Lower lobe of right lung (tissue), 2 donors: ENCODE measurements at regions not wholly inside any gene's neighbourhood (a gene's known extent, or its start where the extent isn't known, plus 50 kb on each side); places are given as distances from the start of the nearest gene placed in this dataset.

Experiments
- ATAC-seq, 2 donors: fragments of 200-7000 bp; cut with Tn5 transposase; one replicate each; pipeline ENCODE4 v1.9.1; 2020 to 2022; ENCODE audit warnings: mild to moderate bottlenecking in 2 of 2, moderate library complexity in 2 of 2
- DNase-seq: peaks from one replicate; pipeline ENCODE4 v3.0.0-alpha.2; 2020
- H3K27ac ChIP-seq: fragments of 200-600 bp; one replicate; pipeline ENCODE4 v1.8.0; 2022
- H3K27me3 ChIP-seq: fragments of 200-600 bp; one replicate; pipeline ENCODE4 v1.8.0; 2022; ENCODE audit warnings: low read depth
- H3K36me3 ChIP-seq: fragments of 200-600 bp; one replicate; pipeline ENCODE4 v1.8.0; 2022; ENCODE audit warnings: mild to moderate bottlenecking
- H3K4me1 ChIP-seq: fragments of 200-600 bp; one replicate; pipeline ENCODE4 v1.8.0; 2022
- H3K4me3 ChIP-seq: fragments of 200-600 bp; one replicate; pipeline ENCODE4 v1.8.0; 2022; ENCODE audit warnings: mild to moderate bottlenecking
- H3K9me3 ChIP-seq: fragments of 200-600 bp; one replicate; pipeline ENCODE4 v1.8.0; 2022
- intact Hi-C: fragments of 100-400 bp; cut with DNase I; formaldehyde crosslinking; loops from one replicate; pipeline ENCODE4 v1.11.0; 2022
- TF ChIP-seq, protein P1 (sequence below): fragments of 200-600 bp; IDR thresholded peaks from one replicate; pipeline ENCODE4 v1.8.0; 2022; ENCODE audit warnings: antibody characterized with exemption, mild to moderate bottlenecking
- donor health status: DM: no; HTN: yes; CAD: no; lungs with severe emphysema.

DNA sequence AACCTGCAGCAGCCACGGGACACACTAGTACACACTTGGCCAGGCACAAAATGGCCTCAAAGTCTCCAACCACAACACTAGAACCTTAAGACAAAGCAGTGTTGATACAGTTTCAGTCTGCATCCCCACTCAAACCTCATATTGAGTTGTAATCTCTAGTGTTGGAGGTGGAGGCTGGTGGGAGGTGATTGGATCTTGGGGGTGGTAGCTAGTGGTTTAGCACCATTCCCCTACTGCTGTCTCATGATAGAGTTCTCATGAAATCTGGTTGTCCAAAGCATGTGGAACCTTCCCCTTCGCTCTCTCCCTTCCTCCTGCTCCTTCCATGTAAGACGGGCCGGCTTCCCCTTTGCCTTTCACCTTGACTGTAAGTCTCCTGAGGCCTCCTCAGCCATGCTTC, 638.7 kb downstream of the UQCRFS1 start:
- no peaks in the 10 kb centered on the region for H3K36me3 ChIP-seq
- no peaks in the 10 kb centered on the region for H3K27me3 ChIP-seq
- intact Hi-C loops: no loop called here
- H3K27ac ChIP-seq: no peak overlapping the region
- no peaks in the 10 kb centered on the region for H3K9me3 ChIP-seq
- no peaks in the 10 kb centered on the region for H3K4me1 ChIP-seq
- ATAC-seq (no peak), DNase-seq (no peak)
- TF ChIP-seq, protein P1, sequence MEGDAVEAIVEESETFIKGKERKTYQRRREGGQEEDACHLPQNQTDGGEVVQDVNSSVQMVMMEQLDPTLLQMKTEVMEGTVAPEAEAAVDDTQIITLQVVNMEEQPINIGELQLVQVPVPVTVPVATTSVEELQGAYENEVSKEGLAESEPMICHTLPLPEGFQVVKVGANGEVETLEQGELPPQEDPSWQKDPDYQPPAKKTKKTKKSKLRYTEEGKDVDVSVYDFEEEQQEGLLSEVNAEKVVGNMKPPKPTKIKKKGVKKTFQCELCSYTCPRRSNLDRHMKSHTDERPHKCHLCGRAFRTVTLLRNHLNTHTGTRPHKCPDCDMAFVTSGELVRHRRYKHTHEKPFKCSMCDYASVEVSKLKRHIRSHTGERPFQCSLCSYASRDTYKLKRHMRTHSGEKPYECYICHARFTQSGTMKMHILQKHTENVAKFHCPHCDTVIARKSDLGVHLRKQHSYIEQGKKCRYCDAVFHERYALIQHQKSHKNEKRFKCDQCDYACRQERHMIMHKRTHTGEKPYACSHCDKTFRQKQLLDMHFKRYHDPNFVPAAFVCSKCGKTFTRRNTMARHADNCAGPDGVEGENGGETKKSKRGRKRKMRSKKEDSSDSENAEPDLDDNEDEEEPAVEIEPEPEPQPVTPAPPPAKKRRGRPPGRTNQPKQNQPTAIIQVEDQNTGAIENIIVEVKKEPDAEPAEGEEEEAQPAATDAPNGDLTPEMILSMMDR: no peak
- no peak overlapping the region for H3K4me3 ChIP-seq

DNA sequence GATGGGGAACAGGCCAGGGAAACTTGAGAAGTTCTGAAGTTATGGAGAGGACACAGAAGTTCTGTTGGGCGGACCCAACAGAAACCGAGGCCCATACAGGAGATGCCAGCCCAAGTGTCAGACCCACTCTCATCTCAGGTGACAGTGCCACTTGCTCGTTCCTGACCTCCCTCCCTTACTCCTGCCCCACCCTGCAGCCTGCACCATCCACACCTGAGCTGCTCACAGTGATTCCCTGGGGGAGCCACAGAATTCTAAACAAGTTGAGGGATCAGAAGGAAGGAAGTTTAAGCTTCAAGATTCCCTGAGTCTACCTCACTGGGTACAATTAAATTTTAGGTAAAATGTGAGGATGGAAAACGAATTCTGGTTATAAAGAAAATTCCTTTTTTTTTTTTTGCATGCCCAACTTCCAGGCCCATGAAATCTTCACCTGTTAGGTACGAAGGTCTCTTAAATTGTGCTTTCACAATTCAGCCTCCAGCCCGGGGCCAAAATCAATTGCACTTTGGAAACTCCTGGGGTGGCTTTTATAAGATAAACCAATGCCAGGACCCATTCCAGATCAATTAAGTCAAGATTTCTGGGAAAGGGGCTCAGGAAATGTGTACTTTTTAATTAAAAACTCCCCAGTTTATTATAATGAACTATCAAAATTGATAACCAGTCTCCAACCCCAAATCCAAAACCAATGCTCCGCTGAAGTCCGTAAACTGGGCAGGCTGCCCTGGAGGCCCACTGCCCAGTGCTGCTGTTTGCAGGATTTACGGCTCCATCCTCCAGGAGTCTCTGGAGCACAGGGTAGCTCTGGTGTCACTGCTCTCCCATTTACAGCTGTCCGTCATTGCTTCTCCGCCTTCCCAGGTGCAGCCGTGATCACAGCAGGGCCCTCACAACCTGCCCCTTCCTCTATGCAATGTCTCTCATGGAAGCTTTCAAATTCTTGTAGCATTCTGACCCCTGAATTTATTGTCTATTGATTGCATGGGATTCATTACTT, 643.5 kb downstream of the UQCRFS1 start:
- no peaks in the 10 kb centered on the region for H3K36me3 ChIP-seq
- H3K9me3 ChIP-seq: no peaks in the 10 kb centered on the region
- no peak overlapping the region for H3K27ac ChIP-seq
- ATAC-seq: no peak
- TF ChIP-seq, protein P1: no peak
- intact Hi-C loops: no loop called here
- no peak for DNase-seq
- H3K4me1 ChIP-seq: no peaks in the 10 kb centered on the region
- no peak overlapping the region for H3K4me3 ChIP-seq
- H3K27me3 ChIP-seq: no peaks in the 10 kb centered on the region

GRCh38 chr19:28567834-28568233, 645.1 kb downstream of the UQCRFS1 start:
- H3K27me3 ChIP-seq: no peaks in the 10 kb centered on the region
- no peak overlapping the region for H3K27ac ChIP-seq
- no peak overlapping the region for H3K4me3 ChIP-seq
- no peaks in the 10 kb centered on the region for H3K9me3 ChIP-seq
- no peaks in the 10 kb centered on the region for H3K36me3 ChIP-seq
- ATAC-seq (no peak), DNase-seq (no peak)
- intact Hi-C loops: no loop called here
- no peaks in the 10 kb centered on the region for H3K4me1 ChIP-seq
- TF ChIP-seq, protein P1: no peak

GRCh38 chr19:28563964-28564921, 648.7 kb downstream of the UQCRFS1 start:
- H3K4me1 ChIP-seq: no peaks in the 10 kb centered on the region
- H3K9me3 ChIP-seq: no peaks in the 10 kb centered on the region
- no peak overlapping the region for H3K4me3 ChIP-seq
- no peaks in the 10 kb centered on the region for H3K27me3 ChIP-seq
- no peak for ATAC-seq
- H3K27ac ChIP-seq: no peak overlapping the region
- no peak for DNase-seq
- H3K36me3 ChIP-seq: no peaks in the 10 kb centered on the region
- TF ChIP-seq, protein P1: no peak
- intact Hi-C loops: no loop called here

GRCh38 chr19:28560786-28561185, 652.2 kb downstream of the UQCRFS1 start:
- ATAC-seq (no peak), DNase-seq (no peak)
- TF ChIP-seq, protein P1: no peak
- Histone ChIP-seq H3K36me3 (no peaks in the 10 kb centered on the region), H3K9me3 (no peaks in the 10 kb centered on the region), H3K4me1 (no peaks in the 10 kb centered on the region), H3K27ac (no peak overlapping the region), H3K27me3 (no peaks in the 10 kb centered on the region), H3K4me3 (no peak overlapping the region)
- intact Hi-C loops: no loop called here
